HepG2 (cell line): ENCODE measurements at regions not wholly inside any gene's neighbourhood (a gene's known extent, or its start where the extent isn't known, plus 50 kb on each side); places are given as distances from the start of the nearest gene placed in this dataset.

ENCODE experiments used
- CTCF ChIP-seq: sonication (generic); formaldehyde crosslinking; IDR thresholded peaks from 2 replicates; pipeline ENCODE4 v1.5.0; 2020; ENCODE audit warnings: mild to moderate bottlenecking, missing genetic modification reagents, moderate library complexity
- FOSL1 ChIP-seq: sonication (generic); formaldehyde crosslinking; IDR thresholded peaks from 2 replicates; pipeline ENCODE4 v1.9.0; 2021; ENCODE audit warnings: missing genetic modification reagents, borderline replicate concordance
- NCOA2 ChIP-seq: sonication (generic); formaldehyde crosslinking; IDR thresholded peaks from 2 replicates; pipeline ENCODE4 v1.8.0; 2022; ENCODE audit warnings: inconsistent platforms
- NFRKB ChIP-seq: fragments of 450-650 bp; IDR thresholded peaks from 2 replicates; pipeline ENCODE4 v1.6.1; 2017
- NONO ChIP-seq, 2 experiments: fragments of 450-650 bp in 1 of 2; sonication (generic) in 1 of 2; formaldehyde crosslinking in 1 of 2; IDR thresholded peaks in 1 of 2; conservative IDR thresholded peaks in 1 of 2; 2 replicates each; pipeline versions ENCODE4 v1.6.1 to v1.8.0; 2017 to 2022; ENCODE audit warnings: mild to moderate bottlenecking in 1 of 2, missing genetic modification reagents in 1 of 2, moderate library complexity in 1 of 2
- PHF21A ChIP-seq: sonication (generic); formaldehyde crosslinking; IDR thresholded peaks from 2 replicates; pipeline ENCODE4 v1.5.0; 2020; ENCODE audit warnings: mild to moderate bottlenecking, missing genetic modification reagents
- POLR2A ChIP-seq, 2 experiments: IDR thresholded peaks; 2 replicates each; pipeline ENCODE4 v1.6.1; 2011; ENCODE audit warnings: low read depth in 2 of 2, low read length in 2 of 2, mild to moderate bottlenecking in 1 of 2, moderate library complexity in 1 of 2; ENCODE audit not compliant: insufficient read depth in 1 of 2
- POLR2AphosphoS5 ChIP-seq: IDR thresholded peaks from 2 replicates; pipeline ENCODE4 v1.6.1; 2012; ENCODE audit warnings: low read depth, low read length
- TBL1XR1 ChIP-seq: fragments of 150-350 bp; IDR thresholded peaks from 2 replicates; pipeline ENCODE4 v1.6.1; 2014; ENCODE audit warnings: borderline replicate concordance, low read length; ENCODE audit not compliant: partially characterized antibody
- YY1 ChIP-seq: IDR thresholded peaks from 2 replicates; pipeline ENCODE4 v1.6.1; 2011; ENCODE audit warnings: low read length, low read depth, moderate library complexity, mild to moderate bottlenecking; ENCODE audit not compliant: insufficient read depth, insufficient replicate concordance
- ZKSCAN1 ChIP-seq: fragments of 150-350 bp; IDR thresholded peaks from 2 replicates; pipeline ENCODE4 v1.6.1; 2014; ENCODE audit warnings: low read length
- ZMAT5 ChIP-seq: sonication (generic); formaldehyde crosslinking; IDR thresholded peaks from 2 replicates; pipeline ENCODE4 v1.5.0; 2020; ENCODE audit warnings: mild to moderate bottlenecking, low read depth, missing genetic modification reagents, borderline replicate concordance
- ZNF337 ChIP-seq: sonication (generic); formaldehyde crosslinking; IDR thresholded peaks from 2 replicates; pipeline ENCODE4 v1.5.1; 2020; ENCODE audit warnings: missing genetic modification reagents, low read depth, mild to moderate bottlenecking, borderline replicate concordance

GRCh38 chr3:68664276-68664675 lies 268.1 kb downstream of the TAFA4 start:
- TF ChIP-seq ZNF337 (CRISPR knock-in tag) (no peak), PHF21A (CRISPR knock-in tag) (no peak), NONO (IDR thresholded peaks at IDR 0.05) (no peak), NONO (CRISPR knock-in tag; conservative IDR thresholded peaks at IDR 0.05) (no peak), TBL1XR1 (no peak), FOSL1 (CRISPR knock-in tag) (no peak), POLR2AphosphoS5 (no peak), CTCF (CRISPR knock-in tag) (no peak), POLR2A (IDR thresholded peaks at IDR 0.05; ENCODE audit: insufficient read depth in 1 of 2, low read depth in 2 of 2, low read length in 2 of 2) (no peak), ZMAT5 (CRISPR knock-in tag) (no peak), YY1 (no peak), ZKSCAN1 (no peak), NCOA2 (CRISPR knock-in tag) (no peak), NFRKB (no peak)
